HG02981 (cell line): ENCODE measurements at regions not wholly inside any gene's neighbourhood (a gene's known extent, or its start where the extent isn't known, plus 50 kb on each side); places are given as distances from the start of the nearest gene placed in this dataset.

Source experiments
- ATAC-seq: cut with Tn5 transposase; IDR thresholded peaks from one replicate; pipeline ENCODE4 v1.9.1; 2021; ENCODE audit warnings: mild to moderate bottlenecking, moderate library complexity; ENCODE audit not compliant: unreplicated experiment

DNA sequence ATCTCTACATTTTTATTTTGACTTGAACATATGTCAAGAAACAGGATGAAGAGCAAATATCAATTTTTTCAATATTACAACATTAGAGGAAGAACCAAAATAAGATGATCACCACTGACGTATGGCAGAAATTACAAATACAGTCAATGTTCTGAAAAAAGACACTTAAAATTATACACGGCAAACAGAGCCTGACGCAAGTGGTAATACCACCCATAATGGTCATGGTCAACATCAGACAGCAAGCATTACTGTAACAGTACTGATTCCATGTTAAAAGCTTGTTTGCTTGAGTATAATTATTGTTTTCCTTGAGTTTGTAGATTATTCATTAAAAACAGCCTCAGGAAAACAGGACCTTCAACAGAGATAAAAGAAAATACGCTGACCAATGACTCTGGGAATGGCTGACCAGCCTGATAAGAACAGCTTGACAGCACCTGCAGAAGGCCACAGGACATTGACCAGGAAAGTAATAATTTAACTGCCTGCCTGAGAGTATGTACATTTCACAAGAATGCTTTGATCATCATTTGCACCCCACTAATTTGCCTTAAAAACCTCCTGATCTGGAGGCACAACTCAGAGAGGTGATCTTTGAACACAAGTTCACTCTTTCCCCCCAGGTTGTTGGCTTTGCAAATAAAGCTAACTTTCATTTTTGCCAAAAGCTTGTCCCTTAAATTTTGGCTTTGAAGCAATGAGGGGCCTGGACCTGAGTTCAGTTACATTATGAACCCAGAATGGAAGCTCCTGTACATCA, 187.3 kb downstream of the IPO8 start:
- ATAC-seq: no peak

GRCh38 chr12:30507576-30507975, 188.1 kb downstream of the IPO8 start:
- ATAC-seq: no peak

DNA sequence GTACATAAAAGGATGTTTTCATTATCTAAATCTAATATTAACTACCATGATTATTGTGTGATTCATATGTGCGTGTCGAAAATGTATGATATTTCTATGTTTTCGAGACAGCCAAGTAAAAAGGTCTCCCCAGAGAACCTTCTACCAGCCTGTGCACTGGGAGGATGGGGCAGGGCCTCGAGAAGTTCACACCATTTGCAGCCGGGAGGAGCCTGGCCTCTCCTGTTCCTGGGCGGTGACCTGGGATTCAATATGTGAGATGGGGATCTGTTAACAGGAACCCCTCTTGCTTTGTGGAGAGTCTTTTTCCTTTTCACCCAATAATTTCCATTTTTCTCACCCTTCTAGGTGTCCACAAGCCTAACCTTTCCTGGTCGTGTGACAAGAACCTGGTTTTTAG, 189.3 kb downstream of the IPO8 start:
- ATAC-seq: no peak

GRCh38 chr12:30501718-30502117, 194.0 kb downstream of the IPO8 start:
- ATAC-seq: no peak

DNA sequence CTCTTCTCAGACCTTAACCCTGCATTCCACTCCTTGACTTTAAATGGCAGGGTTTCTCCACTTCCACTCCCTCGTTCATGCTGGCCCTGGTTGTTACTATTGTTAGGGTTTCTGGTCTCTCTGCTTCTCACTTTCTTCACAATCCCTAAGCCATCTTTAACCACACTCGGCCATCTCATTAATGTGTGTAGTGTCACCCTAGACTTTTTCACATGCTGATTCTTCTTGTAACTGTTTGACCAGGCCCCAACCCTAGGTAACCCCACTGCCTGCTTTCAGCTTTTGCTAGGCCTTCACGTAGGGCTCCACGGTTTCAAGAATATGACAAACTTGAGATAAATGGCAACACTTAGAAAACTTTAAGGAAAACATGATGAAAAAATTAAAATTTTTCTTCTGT, 195.1 kb downstream of the IPO8 start:
- ATAC-seq: no peak

GRCh38 chr12:30485230-30485890, 210.3 kb downstream of the IPO8 start:
- ATAC-seq: no peak

- ATAC-seq: no peak
These were observed 211.0 kb downstream of the IPO8 start for GRCh38 chr12:30484658-30485057.

DNA sequence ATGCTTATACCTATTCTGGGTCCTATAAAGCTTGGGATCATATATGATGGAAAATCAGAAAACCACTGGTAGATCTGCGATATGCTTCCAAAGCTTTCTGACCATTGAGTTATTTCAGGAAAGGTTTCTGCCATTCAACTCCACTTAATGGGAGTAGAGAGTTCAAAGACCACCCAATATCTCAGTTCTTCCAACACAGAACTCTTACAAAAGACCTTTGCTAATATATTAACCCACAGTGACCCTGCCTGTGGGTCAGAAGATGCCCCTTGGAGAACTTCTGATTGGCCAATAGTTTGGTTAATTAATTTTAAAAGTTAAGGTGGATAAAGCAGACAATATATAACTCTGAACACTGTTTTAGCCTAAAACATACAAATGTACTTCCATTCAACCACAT, 213.0 kb downstream of the IPO8 start:
- no peak for ATAC-seq

- no peak for ATAC-seq
These were observed 222.4 kb downstream of the IPO8 start for GRCh38 chr12:30473274-30473673.

DNA sequence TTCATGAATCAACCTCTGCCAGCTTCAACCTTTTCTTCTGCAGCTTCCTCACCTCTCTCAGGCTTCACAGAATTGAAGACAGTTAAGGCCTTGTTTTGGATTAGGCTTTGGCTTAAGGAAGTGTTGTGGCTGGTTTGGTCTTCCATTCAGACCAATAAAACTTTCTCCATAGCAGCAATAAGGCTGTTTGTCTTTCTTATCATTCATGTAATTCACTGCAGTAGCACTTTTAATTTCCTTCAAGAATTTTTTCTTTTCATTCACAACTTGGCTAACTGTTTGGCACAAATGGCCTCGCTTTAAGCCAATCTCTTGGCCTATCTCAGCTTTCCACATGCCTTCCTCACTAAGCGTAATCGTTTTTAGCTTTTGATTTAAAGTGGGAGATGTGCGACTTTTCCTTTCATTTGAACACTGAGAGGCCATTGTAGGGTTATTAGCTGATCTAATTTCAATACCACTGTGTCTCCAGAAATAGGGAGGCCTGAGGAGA, 229.5 kb downstream of the IPO8 start:
- ATAC-seq: no peak

DNA sequence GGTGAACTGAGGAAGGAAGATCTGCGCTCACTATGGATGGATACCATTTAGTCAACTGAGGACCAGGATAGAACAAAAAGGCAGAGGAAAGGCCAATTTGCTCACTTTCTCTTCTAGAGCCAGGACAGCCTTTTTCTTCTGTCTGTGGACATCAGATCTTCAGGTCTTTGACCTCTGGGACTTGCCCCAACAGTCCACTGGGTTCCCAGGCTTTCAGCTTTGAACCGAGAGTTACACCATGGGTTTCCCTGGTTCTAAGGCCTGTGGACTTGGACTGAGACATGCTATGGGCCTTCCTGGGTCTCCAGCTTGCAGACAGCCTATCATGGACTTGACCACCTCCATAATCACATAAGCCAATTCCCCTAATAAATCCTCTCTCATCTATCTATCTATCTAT, 232.0 kb downstream of the IPO8 start:
- ATAC-seq: no peak

GRCh38 chr12:30462249-30462648, 233.4 kb downstream of the IPO8 start:
- ATAC-seq: no peak

GRCh38 chr12:30461026-30461615, 234.5 kb downstream of the IPO8 start:
- no peak for ATAC-seq

DNA sequence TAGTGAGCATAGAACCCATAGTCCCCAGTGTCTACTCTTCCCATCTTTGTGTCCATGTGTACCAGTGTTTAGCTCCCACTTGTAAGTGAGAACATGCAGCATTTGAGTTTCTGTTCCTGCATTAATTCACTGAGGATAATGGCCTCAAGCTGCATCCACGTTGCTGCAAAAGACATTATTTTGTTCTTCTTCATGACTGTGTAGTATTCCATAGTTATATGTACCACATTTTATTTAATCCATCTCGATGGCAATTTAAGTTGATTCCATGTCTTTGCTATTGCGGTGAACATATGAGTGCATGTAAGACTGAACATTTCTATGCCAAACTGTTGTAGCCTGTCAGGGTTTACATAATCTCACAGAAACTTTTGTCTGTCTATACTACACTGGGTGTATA, 237.2 kb downstream of the IPO8 start:
- no peak for ATAC-seq

GRCh38 chr12:30457621-30458289, 237.9 kb downstream of the IPO8 start:
- ATAC-seq: no peak

DNA sequence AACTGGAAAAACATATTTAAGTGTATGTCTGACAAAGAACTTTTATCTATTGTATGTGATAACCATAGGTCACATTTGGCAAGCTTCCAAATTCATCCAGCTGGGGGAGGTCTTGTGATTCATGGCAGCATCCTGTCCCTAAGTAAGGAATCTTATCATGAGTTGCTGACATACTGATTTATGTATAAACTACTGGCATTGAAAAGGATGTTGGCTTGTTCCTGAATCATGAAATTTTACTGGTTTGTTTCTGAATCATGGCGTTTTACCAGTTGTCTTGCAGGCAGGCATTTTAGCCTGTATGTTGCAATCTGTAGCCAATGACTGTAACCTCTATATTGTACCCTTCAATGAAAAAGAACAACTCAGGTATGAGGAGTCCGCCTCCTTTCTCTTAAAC, 244.8 kb downstream of the IPO8 start:
- ATAC-seq: no peak

DNA sequence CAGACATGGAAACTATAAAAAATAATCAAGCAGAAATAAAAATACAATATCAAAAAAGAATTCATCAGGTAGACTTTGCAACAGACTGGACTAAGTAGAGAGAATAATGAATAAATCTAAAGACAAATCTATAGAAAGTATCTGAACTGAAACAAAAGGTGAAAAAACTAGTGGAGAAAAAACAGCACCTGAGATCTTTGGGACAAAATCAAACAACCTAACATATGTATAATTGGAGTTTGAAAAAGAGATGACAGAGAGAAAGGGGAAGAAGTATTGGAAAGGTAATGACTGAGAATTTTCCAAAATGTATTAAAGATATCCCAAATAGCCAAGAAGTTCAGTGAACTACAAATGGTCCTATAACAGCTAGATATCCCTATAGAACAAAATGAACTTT, 245.4 kb downstream of the IPO8 start:
- ATAC-seq: no peak

GRCh38 chr12:30448038-30448437, 247.6 kb downstream of the IPO8 start:
- no peak for ATAC-seq

DNA sequence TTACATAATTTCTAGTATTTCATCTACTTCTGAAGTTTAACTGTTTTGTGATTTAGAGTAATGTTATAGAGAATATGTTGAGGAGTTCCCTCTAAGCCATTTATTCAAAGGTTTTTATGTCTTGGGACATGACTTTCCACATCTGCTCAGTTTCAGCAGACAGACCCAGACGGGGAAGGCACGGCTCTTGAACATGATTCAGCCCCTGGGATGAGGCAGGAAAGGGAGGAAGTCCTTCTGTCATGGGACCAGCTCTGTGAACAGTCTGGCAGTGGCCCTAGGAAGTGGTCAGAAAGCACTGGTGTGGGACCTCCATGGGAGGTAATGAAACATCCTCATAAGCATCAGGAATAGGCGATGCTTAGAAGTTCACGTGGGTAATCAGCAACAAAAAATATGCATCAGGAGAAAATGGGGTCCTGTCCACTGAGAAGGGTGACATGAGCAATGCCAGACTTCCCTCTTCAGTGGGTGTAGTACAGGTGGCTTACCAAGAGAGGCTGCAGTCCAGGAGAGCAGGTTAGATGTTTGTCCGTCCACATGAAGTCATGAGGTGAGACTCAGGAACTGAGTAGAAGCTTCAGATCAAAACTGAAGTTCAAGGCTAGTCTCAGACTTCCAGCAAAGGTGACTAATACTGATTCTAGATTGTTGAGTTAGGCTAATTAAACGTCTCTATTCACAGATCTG, 248.5 kb downstream of the IPO8 start:
- no peak for ATAC-seq

- ATAC-seq: no peak
These were observed 253.2 kb downstream of the IPO8 start for GRCh38 chr12:30442461-30442860.
